Activated CD8-positive, alpha-beta memory T cell treated with anti-CD3 and anti-CD28 coated beads, Interleukin-2, amount 50 U/mL, for 1 hour (primary cell): ENCODE measurements at regions not wholly inside any gene's neighbourhood (a gene's known extent, or its start where the extent isn't known, plus 50 kb on each side); places are given as distances from the start of the nearest gene placed in this dataset.

ENCODE experiments used
- DNase-seq: peaks from one replicate; pipeline ENCODE4 v3.0.0-alpha.2; 2020; ENCODE audit errors: extremely low read depth

DNA sequence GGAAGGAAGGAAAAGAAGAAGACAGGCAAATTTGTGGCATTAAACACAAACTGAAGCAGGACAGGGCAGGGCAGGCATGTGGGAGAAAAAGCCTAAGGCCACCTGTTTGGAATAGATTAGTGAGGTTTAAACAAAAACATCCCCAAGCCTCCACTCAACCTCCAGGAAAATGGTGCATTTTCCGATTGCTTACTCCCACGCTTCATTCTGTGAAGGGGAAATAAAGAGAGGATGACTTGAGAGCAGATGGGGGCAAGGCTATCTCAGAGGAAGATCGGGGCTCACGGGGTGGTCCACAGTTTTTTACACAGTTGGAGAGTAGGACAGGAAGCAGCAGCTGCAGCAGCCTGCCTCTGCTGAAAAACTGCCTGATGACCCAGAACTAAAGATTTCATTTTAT, 250.9 kb downstream of the DUSP6 start:
- DNase-seq = no peak

GRCh38 chr12:89098441-89099112, 253.7 kb downstream of the DUSP6 start:
- DNase-seq = no peak

- DNase-seq = no peak
Measured at GRCh38 chr12:89092297-89092696, 260.0 kb downstream of the DUSP6 start.

GRCh38 chr12:89091293-89091841, 260.9 kb downstream of the DUSP6 start:
- DNase-seq = no peak

- DNase-seq = no peak
Measured at GRCh38 chr12:89089264-89089663, 263.0 kb downstream of the DUSP6 start.

DNA sequence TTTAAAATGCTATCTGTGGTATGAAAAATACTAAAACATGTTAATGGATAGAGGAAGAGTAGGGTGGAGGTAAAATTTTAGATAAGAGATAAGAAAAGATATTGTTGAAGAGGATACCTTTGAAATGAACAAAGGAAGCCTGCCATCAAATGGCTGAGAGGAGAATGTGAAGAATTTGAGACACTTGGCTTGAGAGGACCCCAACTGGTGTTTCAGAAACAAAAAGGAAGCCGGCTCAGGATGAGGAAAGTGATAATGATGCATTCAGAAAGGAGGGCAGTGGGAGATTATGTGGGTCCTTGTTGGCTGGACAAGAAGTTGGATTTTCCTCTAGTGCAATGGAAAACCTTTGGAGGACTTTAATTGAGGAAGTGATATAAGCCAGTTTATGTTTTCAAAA, 264.4 kb downstream of the DUSP6 start:
- no peak for DNase-seq

DNA sequence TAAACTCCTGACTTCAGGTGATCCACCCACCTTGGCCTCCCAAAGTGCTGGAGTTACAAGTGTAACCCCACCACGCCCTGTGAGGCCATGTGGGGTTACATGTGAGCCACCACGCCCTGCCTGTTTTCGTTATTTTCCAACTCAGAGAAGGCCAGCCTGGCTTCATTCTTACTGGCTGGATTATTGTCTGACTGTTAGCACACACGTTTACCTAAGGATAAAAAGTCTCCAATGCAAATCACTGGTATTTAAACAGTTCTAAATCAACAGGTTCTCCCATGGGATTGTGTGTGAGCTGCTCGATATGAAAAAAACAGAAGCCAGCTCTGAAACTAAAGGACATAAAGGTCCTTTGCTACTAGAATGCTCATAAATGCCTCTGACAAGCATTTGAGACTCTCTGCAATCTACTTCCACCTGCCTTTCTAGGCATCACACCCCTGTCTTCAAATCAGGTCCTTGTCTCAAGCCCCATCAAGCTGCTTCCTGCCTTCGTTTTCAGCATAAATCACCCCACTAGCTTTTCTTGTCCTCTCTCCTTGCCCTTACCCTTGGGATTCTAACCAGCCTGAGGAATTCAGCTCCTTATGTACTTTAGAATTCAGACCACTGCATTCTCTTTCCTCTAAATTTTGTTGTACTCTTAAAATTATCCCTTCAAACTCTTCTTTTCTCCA, 265.0 kb downstream of the DUSP6 start:
- no peak for DNase-seq

DNA sequence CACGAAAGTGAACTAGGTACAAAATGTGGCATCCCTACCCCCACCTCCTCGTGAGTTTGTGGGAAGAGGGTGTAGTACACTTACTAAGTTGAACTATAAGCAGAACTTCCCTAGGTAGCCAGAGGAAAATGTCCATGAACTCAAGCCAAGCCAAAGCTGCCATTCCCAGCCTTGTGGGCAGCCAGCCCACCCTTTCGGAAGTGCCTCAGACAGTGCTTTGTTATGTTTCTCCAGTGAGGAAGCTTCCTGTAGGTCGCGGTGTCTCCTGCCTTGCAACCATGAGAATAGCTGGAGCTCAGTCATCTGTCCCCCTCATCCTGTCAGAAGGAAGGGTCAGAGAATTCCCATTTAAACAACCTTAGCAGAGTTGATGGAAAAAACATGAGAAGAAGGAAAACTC, 266.9 kb downstream of the DUSP6 start:
- no peak for DNase-seq

DNA sequence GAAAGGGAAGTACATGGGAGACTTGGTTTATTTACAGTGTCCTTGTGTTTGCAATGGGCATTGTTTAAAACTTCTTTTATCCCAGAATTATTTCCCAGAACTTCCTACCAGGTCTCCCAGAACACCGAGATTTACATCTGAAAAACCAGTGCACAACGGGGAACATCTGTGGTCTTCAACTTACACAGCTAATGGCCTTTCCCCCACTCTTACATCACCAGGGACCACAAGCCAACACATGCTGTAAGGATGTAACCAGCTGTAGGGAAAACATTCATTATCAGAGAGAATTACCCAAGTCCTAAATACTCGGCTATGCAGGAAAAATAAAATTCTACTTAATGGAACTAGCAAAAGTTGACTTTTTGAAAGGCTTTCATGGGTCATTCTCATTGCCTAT, 267.6 kb downstream of the DUSP6 start:
- no peak for DNase-seq

DNA sequence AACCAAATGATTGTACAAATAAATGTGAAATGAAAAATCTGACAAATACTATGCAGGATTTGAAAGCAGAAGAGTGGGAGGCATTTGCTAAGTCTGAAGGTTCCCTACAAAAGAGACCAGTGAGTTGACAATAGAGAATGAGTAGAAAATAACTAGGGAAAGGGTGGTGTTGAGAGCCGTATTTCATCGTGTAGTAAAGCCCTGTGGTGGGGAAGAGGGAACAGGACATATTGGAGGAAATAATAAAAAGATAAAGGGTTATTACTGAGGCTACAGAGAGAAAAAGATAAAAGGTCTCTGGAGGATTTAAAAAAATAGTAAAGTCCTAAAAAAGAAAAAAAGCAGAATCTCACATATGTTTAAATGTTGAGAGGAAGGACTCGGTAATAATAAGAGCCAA, 268.8 kb downstream of the DUSP6 start:
- no peak for DNase-seq

DNA sequence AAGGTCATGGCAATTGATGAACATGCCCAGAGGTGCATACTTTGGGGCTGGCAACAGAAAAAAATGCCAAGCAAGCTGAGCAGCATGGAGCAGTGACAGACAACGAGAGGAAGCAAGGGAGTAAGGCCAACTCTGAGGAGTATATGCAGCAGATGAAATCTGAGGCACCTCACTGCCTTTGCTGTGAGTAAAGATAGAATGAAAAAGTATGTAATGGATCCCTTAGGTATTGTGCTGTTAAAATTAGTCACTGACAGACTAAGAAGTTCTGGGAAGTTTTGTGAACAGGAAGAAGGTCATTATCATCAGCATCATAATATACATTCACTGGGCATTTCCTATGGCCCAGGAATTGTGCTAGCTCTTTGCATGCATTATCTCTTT, 269.9 kb downstream of the DUSP6 start:
- no peak for DNase-seq

DNA sequence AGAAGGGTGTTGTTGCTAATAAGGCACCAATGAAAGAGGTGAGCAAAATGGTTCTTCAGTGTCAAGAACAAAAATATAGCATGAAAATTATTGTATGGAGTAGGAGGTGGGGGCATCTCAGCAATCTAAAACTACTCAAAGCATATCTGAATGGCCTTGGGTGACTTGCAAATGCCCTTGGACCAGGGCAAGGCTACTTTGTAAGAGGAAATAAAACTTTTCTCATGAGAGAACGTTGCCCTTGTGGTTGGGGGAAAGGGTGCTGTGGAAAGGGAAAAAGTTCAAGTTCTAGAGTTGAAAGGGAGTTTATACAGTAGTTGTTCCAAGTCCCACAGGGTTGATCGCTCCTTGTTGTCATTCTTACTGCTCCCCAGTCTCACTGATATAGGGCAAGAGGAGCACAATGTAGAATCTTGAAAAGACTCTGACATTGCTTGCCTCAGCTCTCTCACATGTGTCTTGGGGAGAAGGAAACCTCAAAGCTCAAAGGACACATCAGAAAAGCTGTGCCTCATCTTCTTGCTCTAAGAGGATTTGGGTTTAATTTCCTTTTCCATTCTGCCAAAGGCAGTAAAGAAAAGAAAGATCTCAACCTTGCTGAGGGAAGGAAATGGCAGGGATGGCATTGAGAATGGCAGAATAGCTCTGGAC, 270.5 kb downstream of the DUSP6 start:
- DNase-seq = no peak

- DNase-seq = no peak
Measured at GRCh38 chr12:89080793-89081465, 271.4 kb downstream of the DUSP6 start.

DNA sequence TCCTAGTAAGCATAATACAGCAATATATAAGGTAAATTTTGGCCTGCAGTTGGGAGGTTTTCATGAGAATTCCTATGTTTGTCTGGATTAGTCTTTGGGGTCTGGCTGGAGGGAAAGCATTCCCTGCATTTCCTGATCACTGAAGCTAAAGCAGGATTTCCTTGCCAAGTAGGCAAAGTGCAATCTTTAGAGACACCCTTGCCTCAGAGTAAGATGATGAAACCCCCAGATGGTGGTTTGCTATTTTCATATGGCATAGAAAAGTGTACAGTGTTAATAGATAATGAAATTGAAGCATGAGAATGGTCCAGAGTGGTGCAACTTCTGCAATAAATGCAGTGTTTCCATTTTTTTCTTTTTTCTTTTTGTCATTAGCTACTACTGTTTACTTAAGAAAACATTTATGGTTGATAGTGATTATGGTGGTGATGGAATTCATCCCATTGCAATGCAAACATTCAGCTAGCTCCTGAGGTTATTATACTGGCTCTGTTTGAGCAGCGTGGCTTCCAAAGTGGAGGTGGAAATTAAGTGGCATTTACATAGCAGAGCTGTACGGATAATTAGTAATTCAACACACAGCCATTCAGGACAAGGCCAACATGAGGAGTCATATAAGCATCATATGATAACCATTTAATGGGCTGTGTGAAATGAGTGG, 276.3 kb downstream of the DUSP6 start:
- no peak for DNase-seq

DNA sequence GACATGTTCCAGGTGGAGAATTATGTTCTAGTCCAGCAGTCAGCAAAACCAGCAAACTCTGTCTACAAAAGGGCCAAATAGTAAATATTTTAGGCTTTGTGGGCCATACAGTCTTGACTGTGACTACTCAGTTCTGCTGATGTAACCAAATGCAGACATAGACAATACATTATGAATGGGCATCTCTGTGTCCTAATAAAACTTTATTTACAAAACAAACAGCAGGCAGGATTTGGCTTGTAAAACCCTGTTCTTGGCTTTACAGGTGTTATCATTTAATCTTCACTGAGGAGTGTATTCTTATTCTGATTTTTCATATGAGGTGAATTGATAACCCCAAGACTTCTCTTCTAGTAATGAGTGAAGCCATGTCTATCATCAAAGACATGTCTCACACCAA, 278.6 kb downstream of the DUSP6 start:
- DNase-seq = no peak

DNA sequence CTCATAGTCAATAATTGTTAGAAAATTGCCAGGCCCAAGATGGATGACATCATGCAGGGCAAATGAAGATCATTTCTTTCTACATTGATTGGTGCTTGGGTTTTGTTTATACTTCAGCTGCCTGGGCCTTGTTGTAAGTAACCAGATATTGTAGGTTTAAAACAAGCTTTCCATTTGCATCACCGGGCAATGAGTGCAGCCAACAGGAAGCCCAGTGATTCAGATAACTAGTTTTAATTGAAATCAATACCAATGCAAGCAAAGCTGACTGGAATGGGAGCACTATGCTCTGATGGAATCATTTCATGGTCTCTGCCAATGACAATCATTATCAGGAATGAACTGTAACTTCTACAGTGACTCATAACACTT, 279.3 kb downstream of the DUSP6 start:
- no peak for DNase-seq

- no peak for DNase-seq
Measured at GRCh38 chr12:89072294-89073026, 279.8 kb downstream of the DUSP6 start.

DNA sequence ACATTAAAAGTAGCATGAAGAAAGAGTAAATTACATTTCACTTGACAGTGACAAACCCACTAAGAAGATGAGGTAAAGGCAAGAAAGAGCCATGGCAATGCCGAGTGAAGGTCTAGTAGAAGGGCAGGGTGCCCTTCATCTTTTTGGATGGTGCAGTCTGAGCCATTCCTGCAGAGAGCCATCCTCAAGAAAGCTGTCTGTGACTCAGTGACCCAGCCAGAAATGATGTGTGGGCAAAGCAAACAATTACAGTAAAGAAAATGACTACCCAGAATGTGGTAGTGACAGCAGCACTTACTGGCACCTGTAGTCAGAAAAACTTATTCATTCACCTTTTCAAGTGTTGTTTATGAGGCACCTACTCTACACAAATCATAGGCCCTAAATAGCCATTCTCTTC, 281.7 kb downstream of the DUSP6 start:
- DNase-seq = no peak

DNA sequence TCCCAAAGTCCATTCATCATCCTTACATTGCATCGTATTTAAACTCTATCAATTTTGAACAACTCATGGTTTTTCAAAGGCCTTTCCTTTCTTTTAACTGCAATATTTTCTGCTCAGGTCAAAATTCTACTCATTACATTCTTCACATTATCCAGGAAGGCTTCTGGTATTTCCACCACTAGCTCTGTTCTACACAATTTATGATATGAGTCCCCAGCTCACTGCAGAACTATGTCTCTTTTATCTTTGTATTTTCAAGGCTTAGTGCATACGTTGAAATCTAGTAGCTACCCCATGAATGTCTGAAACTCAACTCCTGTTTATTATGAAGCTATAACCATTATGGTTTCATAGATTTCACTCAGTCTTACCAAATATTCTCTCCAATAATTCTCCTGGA, 282.9 kb downstream of the DUSP6 start:
- no peak for DNase-seq

GRCh38 chr12:89067421-89068187, 284.7 kb downstream of the DUSP6 start:
- no peak for DNase-seq

- DNase-seq = no peak
Measured at GRCh38 chr12:89064780-89065179, 287.5 kb downstream of the DUSP6 start.
